GM23338 (cell line): ENCODE measurements at regions not wholly inside any gene's neighbourhood (a gene's known extent, or its start where the extent isn't known, plus 50 kb on each side); places are given as distances from the start of the nearest gene placed in this dataset.

ENCODE experiments used
- ATAC-seq: fragments of 200-7000 bp; cut with Tn5 transposase; 3 replicates; pipeline ENCODE4 v1.9.1; 2020
- DNase-seq: peaks from one replicate; pipeline ENCODE4 v3.0.0-alpha.2; 2015; ENCODE audit warnings: low spot score
- H2AFZ ChIP-seq: fragments of 200-600 bp; sonication (generic); 2 replicates; pipeline ENCODE4 v1.8.0; 2016; ENCODE audit warnings: antibody characterized with exemption, mild to moderate bottlenecking, moderate library complexity
- H3F3A ChIP-seq: fragments of 200-600 bp; sonication (generic); replicated peaks from 2 replicates; pipeline ENCODE4 v1.8.0; 2017; ENCODE audit warnings: antibody characterized with exemption, mixed run types, low read depth
- H3K27ac ChIP-seq: fragments of 200-600 bp; sonication (generic); 2 replicates; pipeline ENCODE4 v1.6.1; 2016; ENCODE audit warnings: low read depth
- H3K27me3 ChIP-seq: fragments of 200-600 bp; sonication (generic); 2 replicates; pipeline ENCODE4 v1.8.0; 2016; ENCODE audit warnings: mild to moderate bottlenecking, mixed run types, moderate library complexity; ENCODE audit not compliant: insufficient read depth
- H3K36me3 ChIP-seq: fragments of 200-600 bp; sonication (generic); 2 replicates; pipeline ENCODE4 v1.8.0; 2016; ENCODE audit warnings: mild to moderate bottlenecking; ENCODE audit not compliant: insufficient read depth
- H3K4me1 ChIP-seq: fragments of 200-600 bp; sonication (generic); 2 replicates; pipeline ENCODE4 v1.8.0; 2016; ENCODE audit warnings: mild to moderate bottlenecking, moderate library complexity; ENCODE audit not compliant: insufficient read depth
- H3K4me2 ChIP-seq: fragments of 200-600 bp; sonication (generic); 2 replicates; pipeline ENCODE4 v1.7.1; 2017; ENCODE audit warnings: mixed run types
- H3K4me3 ChIP-seq: fragments of 200-600 bp; sonication (generic); 2 replicates; pipeline ENCODE4 v1.6.1; 2016; ENCODE audit warnings: mixed run types
- H3K79me2 ChIP-seq: fragments of 200-600 bp; sonication (generic); replicated peaks from 2 replicates; pipeline ENCODE4 v1.8.0; 2017; ENCODE audit warnings: mild to moderate bottlenecking; ENCODE audit not compliant: insufficient read depth
- H3K9me2 ChIP-seq: fragments of 200-600 bp; sonication (generic); 2 replicates; pipeline ENCODE4 v1.8.0; 2017; ENCODE audit not compliant: insufficient read depth
- H4K20me1 ChIP-seq: fragments of 200-600 bp; sonication (generic); replicated peaks from 2 replicates; pipeline ENCODE4 v1.8.0; 2017; ENCODE audit warnings: mild to moderate bottlenecking; ENCODE audit not compliant: insufficient read depth
- H3K27ac Mint-ChIP-seq: 2 replicates; pipeline ENCODE4 v1.8.0; 2020; ENCODE audit warnings: inconsistent platforms, mild to moderate bottlenecking, moderate library complexity, mixed read lengths
- H3K27me3 Mint-ChIP-seq: 3 replicates; pipeline ENCODE4 v1.8.0; 2022; ENCODE audit warnings: low read depth, mild to moderate bottlenecking, moderate library complexity, mixed read lengths, inconsistent platforms; ENCODE audit not compliant: insufficient read depth, poor library complexity
- H3K36me3 Mint-ChIP-seq: 3 replicates; pipeline ENCODE4 v1.8.0; 2021; ENCODE audit warnings: low read depth, mild to moderate bottlenecking, inconsistent platforms, moderate library complexity, mixed read lengths
- H3K4me1 Mint-ChIP-seq: 3 replicates; pipeline ENCODE4 v1.8.0; 2020; ENCODE audit warnings: mild to moderate bottlenecking, inconsistent platforms, mixed read lengths
- H3K4me3 Mint-ChIP-seq: 3 replicates; pipeline ENCODE4 v1.8.0; 2021; ENCODE audit warnings: moderate library complexity, mild to moderate bottlenecking, inconsistent platforms, mixed read lengths
- H3K9me3 Mint-ChIP-seq: 3 replicates; pipeline ENCODE4 v1.8.0; 2020; ENCODE audit warnings: moderate library complexity, mild to moderate bottlenecking, inconsistent platforms, mixed read lengths
- CREB1 ChIP-seq: fragments of 250-450 bp; sonication (Bioruptor Pico); IDR thresholded peaks from 2 replicates; pipeline ENCODE4 v1.5.0; 2020; ENCODE audit warnings: low read depth, mild to moderate bottlenecking, moderate library complexity
- CTCF ChIP-seq, 2 experiments: fragments of 200-600 bp in 1 of 2; sonication (generic) in 1 of 2; conservative IDR thresholded peaks; 2 replicates each; pipeline versions ENCODE4 v1.5.1 to v1.6.1; 2016 to 2017; ENCODE audit warnings: antibody characterized with exemption in 2 of 2, low read depth in 2 of 2, mild to moderate bottlenecking in 2 of 2, moderate library complexity in 1 of 2
- EZH2 ChIP-seq: fragments of 200-600 bp; sonication (generic); IDR thresholded peaks from one replicate; pipeline ENCODE4 v1.8.0; 2017; ENCODE audit warnings: antibody characterized with exemption, mild to moderate bottlenecking, low read depth; ENCODE audit not compliant: unreplicated experiment
- EZH2phosphoT487 ChIP-seq: fragments of 200-600 bp; sonication (generic); IDR thresholded peaks from one replicate; pipeline ENCODE4 v1.8.1; 2018; ENCODE audit warnings: antibody characterized with exemption; ENCODE audit not compliant: unreplicated experiment
- NANOG ChIP-seq: IDR thresholded peaks from 2 replicates; pipeline ENCODE4 v1.6.1; 2016; ENCODE audit warnings: antibody characterized with exemption, borderline replicate concordance
- REST ChIP-seq: IDR thresholded peaks from one replicate; pipeline ENCODE4 v1.6.1; 2018; ENCODE audit warnings: antibody characterized with exemption; ENCODE audit not compliant: unreplicated experiment
- ZNF331 ChIP-seq: fragments of 250-450 bp; sonication (Bioruptor Pico); IDR thresholded peaks from 2 replicates; pipeline ENCODE4 v1.5.0; 2020; ENCODE audit warnings: low read depth, mild to moderate bottlenecking, moderate library complexity
- TF ChIP-seq, protein P1 (sequence below): IDR thresholded peaks from 2 replicates; pipeline ENCODE4 v1.6.1; 2016; ENCODE audit warnings: antibody characterized with exemption

GRCh38 chr16:50999181-50999580, 151.9 kb downstream of the SALL1 start:
- H3K4me1 ChIP-seq: no peaks in the 10 kb centered on the region
- no peaks in the 10 kb centered on the region for H3K27me3 Mint-ChIP-seq
- TF ChIP-seq CREB1 (CRISPR knock-in tag): no peak
- no peak for TF ChIP-seq REST
- no peak for TF ChIP-seq EZH2phosphoT487
- 0 out of 4 replicates have a peak, but pooled peaks of 1 of the 2 experiments have one; percentile 18 for TF ChIP-seq CTCF (conservative IDR thresholded peaks at IDR 0.05; ENCODE audit: low read depth in 2 of 2)
- ATAC-seq: no peak
- peaks cover 15% of the 10 kb centered on the region for H3K4me1 Mint-ChIP-seq
- no peak overlapping the region for H2AFZ ChIP-seq
- no peak overlapping the region for H3K27ac ChIP-seq
- no peak overlapping the region for H3K4me3 ChIP-seq
- H3F3A ChIP-seq: no peaks in the 10 kb centered on the region
- no peaks in the 10 kb centered on the region for H3K36me3 ChIP-seq
- H3K27me3 ChIP-seq: no peaks in the 10 kb centered on the region
- no peak overlapping the region for H3K27ac Mint-ChIP-seq
- H3K4me2 ChIP-seq: no peak overlapping the region
- H3K4me3 Mint-ChIP-seq: no peak overlapping the region
- no peaks in the 10 kb centered on the region for H3K9me3 Mint-ChIP-seq
- H4K20me1 ChIP-seq: no peaks in the 10 kb centered on the region
- DNase-seq: peak; percentile 46
- no peaks in the 10 kb centered on the region for H3K36me3 Mint-ChIP-seq
- H3K79me2 ChIP-seq: no peaks in the 10 kb centered on the region
- peaks cover 8% of the 10 kb centered on the region for H3K9me2 ChIP-seq

- Mint-ChIP-seq H3K27ac (no peak overlapping the region), H3K4me3 (no peak overlapping the region), H3K27me3 (peaks cover 2% of the 10 kb centered on the region), H3K9me3 (no peaks in the 10 kb centered on the region), H3K4me1 (peaks cover 15% of the 10 kb centered on the region), H3K36me3 (no peaks in the 10 kb centered on the region)
- TF ChIP-seq CTCF (conservative IDR thresholded peaks at IDR 0.05; ENCODE audit: low read depth in 2 of 2) (no peak), ZNF331 (CRISPR knock-in tag) (no peak), EZH2phosphoT487 (no peak), REST (no peak), EZH2 (no peak), NANOG (no peak)
- TF ChIP-seq, protein P1, sequence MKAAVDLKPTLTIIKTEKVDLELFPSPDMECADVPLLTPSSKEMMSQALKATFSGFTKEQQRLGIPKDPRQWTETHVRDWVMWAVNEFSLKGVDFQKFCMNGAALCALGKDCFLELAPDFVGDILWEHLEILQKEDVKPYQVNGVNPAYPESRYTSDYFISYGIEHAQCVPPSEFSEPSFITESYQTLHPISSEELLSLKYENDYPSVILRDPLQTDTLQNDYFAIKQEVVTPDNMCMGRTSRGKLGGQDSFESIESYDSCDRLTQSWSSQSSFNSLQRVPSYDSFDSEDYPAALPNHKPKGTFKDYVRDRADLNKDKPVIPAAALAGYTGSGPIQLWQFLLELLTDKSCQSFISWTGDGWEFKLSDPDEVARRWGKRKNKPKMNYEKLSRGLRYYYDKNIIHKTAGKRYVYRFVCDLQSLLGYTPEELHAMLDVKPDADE: no peak
- DNase-seq (no peak), ATAC-seq (no peak)
- no peaks in the 10 kb centered on the region for H3K27me3 ChIP-seq
- H3K4me3 ChIP-seq: no peak overlapping the region
- H3K4me1 ChIP-seq: no peaks in the 10 kb centered on the region
- no peaks in the 10 kb centered on the region for H3K36me3 ChIP-seq
- H2AFZ ChIP-seq: no peak overlapping the region
- H3K4me2 ChIP-seq: no peak overlapping the region
- no peak overlapping the region for H3K27ac ChIP-seq
- H4K20me1 ChIP-seq: no peaks in the 10 kb centered on the region
- H3F3A ChIP-seq: no peaks in the 10 kb centered on the region
- H3K9me2 ChIP-seq: peaks cover 8% of the 10 kb centered on the region
- H3K79me2 ChIP-seq: no peaks in the 10 kb centered on the region
Observed at GRCh38 chr16:50998411-50998810, 152.7 kb downstream of the SALL1 start.
